ENCODE measurements at regions not wholly inside any gene's neighbourhood (a gene's known extent, or its start where the extent isn't known, plus 50 kb on each side); places are given as distances from the start of the nearest gene placed in this dataset.

GRCh38 chr1:215459136-215459535 lies 108.0 kb upstream of the KCTD3 start:
- Mint-ChIP-seq H3K27me3 (peaks cover 0 to 19% (median 5%) of the 10 kb centered on the region in 5 donors), H3K36me3 (no peaks in the 10 kb centered on the region), H3K27ac (no peak overlapping the region), H3K9me3 (peaks cover 0 to 2% (median 0%) of the 10 kb centered on the region in 11 donors), H3K4me1 (no peaks in the 10 kb centered on the region), H3K4me3 (no peak overlapping the region)
- CTCF ChIA-PET: no interaction called here
- Histone ChIP-seq H3K27me3 (ENCODE audit: control insufficient read depth in 2 of 2, insufficient read depth in 2 of 2, low read length in 2 of 2) (no peaks in the 10 kb centered on the region), H3K4me3 (ENCODE audit: low read length) (no peak overlapping the region), H3K27ac (ENCODE audit: low read depth, low read length) (no peak overlapping the region), H3K9me3 (ENCODE audit: control insufficient read depth in 2 of 3, low read length in 3 of 3) (no peaks in the 10 kb centered on the region), H3K4me1 (ENCODE audit: control insufficient read depth in 2 of 2, insufficient read depth in 2 of 2, low read length in 2 of 2) (no peaks in the 10 kb centered on the region), H3K36me3 (ENCODE audit: control insufficient read depth in 2 of 3, insufficient read depth in 3 of 3, low read length in 3 of 3) (no peaks in the 10 kb centered on the region)
- DNase-seq: no peak
- POLR2A ChIA-PET: no interaction called here
- intact Hi-C loops (cut with micrococcal nuclease): no loop called here
- ATAC-seq: no peak

- Histone ChIP-seq H3K4me1 (ENCODE audit: control insufficient read depth in 2 of 2, insufficient read depth in 2 of 2, low read length in 2 of 2) (no peaks in the 10 kb centered on the region), H3K27me3 (ENCODE audit: control insufficient read depth in 2 of 2, insufficient read depth in 2 of 2, low read length in 2 of 2) (no peaks in the 10 kb centered on the region), H3K4me3 (ENCODE audit: low read length) (no peak overlapping the region), H3K9me3 (ENCODE audit: control insufficient read depth in 2 of 3, low read length in 3 of 3) (no peaks in the 10 kb centered on the region), H3K36me3 (ENCODE audit: control insufficient read depth in 2 of 3, insufficient read depth in 3 of 3, low read length in 3 of 3) (no peaks in the 10 kb centered on the region), H3K27ac (ENCODE audit: low read depth, low read length) (no peak overlapping the region)
- no peak overlapping the region for H3K4me3 Mint-ChIP-seq
- intact Hi-C loops (cut with micrococcal nuclease): no loop called here
- peaks cover 0 to 19% (median 10%) of the 10 kb centered on the region in 5 donors for H3K27me3 Mint-ChIP-seq
- POLR2A ChIA-PET: no interaction called here
- peaks cover 0 to 3% (median 0%) of the 10 kb centered on the region in 11 donors for H3K9me3 Mint-ChIP-seq
- H3K4me1 Mint-ChIP-seq: no peaks in the 10 kb centered on the region
- DNase-seq (no peak), ATAC-seq (no peak)
- H3K27ac Mint-ChIP-seq: no peak overlapping the region
- CTCF ChIA-PET: no interaction called here
- H3K36me3 Mint-ChIP-seq: no peaks in the 10 kb centered on the region
Observed at GRCh38 chr1:215466361-215466760, 100.7 kb upstream of the KCTD3 start.

GRCh38 chr1:215471463-215471862 lies 95.6 kb upstream of the KCTD3 start:
- H3K36me3 Mint-ChIP-seq: no peaks in the 10 kb centered on the region
- Histone ChIP-seq H3K36me3 (ENCODE audit: control insufficient read depth in 2 of 3, insufficient read depth in 3 of 3, low read length in 3 of 3) (no peaks in the 10 kb centered on the region), H3K9me3 (ENCODE audit: control insufficient read depth in 2 of 3, low read length in 3 of 3) (no peaks in the 10 kb centered on the region), H3K27ac (ENCODE audit: low read depth, low read length) (no peak overlapping the region), H3K27me3 (ENCODE audit: control insufficient read depth in 2 of 2, insufficient read depth in 2 of 2, low read length in 2 of 2) (no peaks in the 10 kb centered on the region), H3K4me1 (ENCODE audit: control insufficient read depth in 2 of 2, insufficient read depth in 2 of 2, low read length in 2 of 2) (no peaks in the 10 kb centered on the region), H3K4me3 (ENCODE audit: low read length) (no peak overlapping the region)
- no peak overlapping the region for H3K4me3 Mint-ChIP-seq
- no peaks in the 10 kb centered on the region for H3K4me1 Mint-ChIP-seq
- peaks cover 0 to 7% (median under 1%) of the 10 kb centered on the region in 11 donors for H3K9me3 Mint-ChIP-seq
- POLR2A ChIA-PET: no interaction called here
- H3K27me3 Mint-ChIP-seq: peaks cover 0 to 6% (median under 1%) of the 10 kb centered on the region in 5 donors
- ATAC-seq (no peak), DNase-seq (no peak)
- CTCF ChIA-PET: no interaction called here
- H3K27ac Mint-ChIP-seq: no peak overlapping the region
- intact Hi-C loops (cut with micrococcal nuclease): no loop called here

GRCh38 chr1:215472723-215473122 lies 94.4 kb upstream of the KCTD3 start:
- Histone ChIP-seq H3K9me3 (ENCODE audit: control insufficient read depth in 2 of 3, low read length in 3 of 3) (no peaks in the 10 kb centered on the region), H3K36me3 (ENCODE audit: control insufficient read depth in 2 of 3, insufficient read depth in 3 of 3, low read length in 3 of 3) (no peaks in the 10 kb centered on the region), H3K4me1 (ENCODE audit: control insufficient read depth in 2 of 2, insufficient read depth in 2 of 2, low read length in 2 of 2) (no peaks in the 10 kb centered on the region), H3K27me3 (ENCODE audit: control insufficient read depth in 2 of 2, insufficient read depth in 2 of 2, low read length in 2 of 2) (no peaks in the 10 kb centered on the region), H3K27ac (ENCODE audit: low read depth, low read length) (no peak overlapping the region), H3K4me3 (ENCODE audit: low read length) (no peak overlapping the region)
- no peak for DNase-seq
- Mint-ChIP-seq H3K9me3 (peaks cover 0 to 17% (median 4%) of the 10 kb centered on the region in 11 donors), H3K27me3 (no peaks in the 10 kb centered on the region), H3K4me3 (no peak overlapping the region), H3K36me3 (no peaks in the 10 kb centered on the region), H3K4me1 (no peaks in the 10 kb centered on the region), H3K27ac (no peak overlapping the region)
- no peak for ATAC-seq
- ChIA-PET POLR2A (interaction anchor here (0.6 kb wide), 1 partner anchor 762 kb away, joined by 3 read pairs; no protein-coding TSS in a partner anchor), CTCF (no interaction called here)
- intact Hi-C loops (cut with micrococcal nuclease): no loop called here

- CTCF ChIA-PET: no interaction called here
- Histone ChIP-seq H3K9me3 (ENCODE audit: control insufficient read depth in 2 of 3, low read length in 3 of 3) (no peaks in the 10 kb centered on the region), H3K4me1 (ENCODE audit: control insufficient read depth in 2 of 2, insufficient read depth in 2 of 2, low read length in 2 of 2) (no peaks in the 10 kb centered on the region), H3K27me3 (ENCODE audit: control insufficient read depth in 2 of 2, insufficient read depth in 2 of 2, low read length in 2 of 2) (no peaks in the 10 kb centered on the region), H3K4me3 (ENCODE audit: low read length) (no peak overlapping the region), H3K36me3 (ENCODE audit: control insufficient read depth in 2 of 3, insufficient read depth in 3 of 3, low read length in 3 of 3) (no peaks in the 10 kb centered on the region), H3K27ac (ENCODE audit: low read depth, low read length) (no peak overlapping the region)
- Mint-ChIP-seq H3K27me3 (no peaks in the 10 kb centered on the region), H3K27ac (no peak overlapping the region), H3K36me3 (no peaks in the 10 kb centered on the region), H3K4me1 (no peaks in the 10 kb centered on the region), H3K9me3 (peaks cover 0 to 27% (median 10%) of the 10 kb centered on the region in 11 donors), H3K4me3 (no peak overlapping the region)
- ATAC-seq (no peak), DNase-seq (no peak)
- POLR2A ChIA-PET: no interaction called here
- intact Hi-C loops (cut with micrococcal nuclease): no loop called here
Observed at GRCh38 chr1:215473943-215474342, 93.2 kb upstream of the KCTD3 start.

- H3K27me3 Mint-ChIP-seq: peaks cover 0 to 3% (median 0%) of the 10 kb centered on the region in 5 donors
- H3K36me3 Mint-ChIP-seq: no peaks in the 10 kb centered on the region
- POLR2A ChIA-PET: no interaction called here
- H3K4me1 Mint-ChIP-seq: no peaks in the 10 kb centered on the region
- H3K36me3 ChIP-seq (ENCODE audit: control insufficient read depth in 2 of 3, insufficient read depth in 3 of 3, low read length in 3 of 3): no peaks in the 10 kb centered on the region
- intact Hi-C loops (cut with micrococcal nuclease): no loop called here
- DNase-seq (no peak), ATAC-seq (no peak)
- no peak overlapping the region for H3K4me3 Mint-ChIP-seq
- H3K27ac ChIP-seq (ENCODE audit: low read depth, low read length): no peak overlapping the region
- H3K27me3 ChIP-seq (ENCODE audit: control insufficient read depth in 2 of 2, insufficient read depth in 2 of 2, low read length in 2 of 2): no peaks in the 10 kb centered on the region
- no peaks in the 10 kb centered on the region for H3K9me3 ChIP-seq (ENCODE audit: control insufficient read depth in 2 of 3, low read length in 3 of 3)
- no peak overlapping the region for H3K27ac Mint-ChIP-seq
- H3K4me1 ChIP-seq (ENCODE audit: control insufficient read depth in 2 of 2, insufficient read depth in 2 of 2, low read length in 2 of 2): no peaks in the 10 kb centered on the region
- no peak overlapping the region for H3K4me3 ChIP-seq (ENCODE audit: low read length)
- H3K9me3 Mint-ChIP-seq: peaks cover 0 to 27% (median 10%) of the 10 kb centered on the region in 11 donors
- CTCF ChIA-PET: no interaction called here
Observed at GRCh38 chr1:215474940-215475339, 92.2 kb upstream of the KCTD3 start.

GRCh38 chr1:215475796-215476481 lies 91.2 kb upstream of the KCTD3 start:
- Histone ChIP-seq H3K27ac (ENCODE audit: low read depth, low read length) (no peak overlapping the region), H3K9me3 (ENCODE audit: control insufficient read depth in 2 of 3, low read length in 3 of 3) (no peaks in the 10 kb centered on the region), H3K36me3 (ENCODE audit: control insufficient read depth in 2 of 3, insufficient read depth in 3 of 3, low read length in 3 of 3) (no peaks in the 10 kb centered on the region), H3K27me3 (ENCODE audit: control insufficient read depth in 2 of 2, insufficient read depth in 2 of 2, low read length in 2 of 2) (no peaks in the 10 kb centered on the region), H3K4me3 (ENCODE audit: low read length) (no peak overlapping the region), H3K4me1 (ENCODE audit: control insufficient read depth in 2 of 2, insufficient read depth in 2 of 2, low read length in 2 of 2) (no peaks in the 10 kb centered on the region)
- Mint-ChIP-seq H3K9me3 (peaks cover 0 to 27% (median 10%) of the 10 kb centered on the region in 11 donors), H3K27me3 (peaks cover 0 to 3% (median 0%) of the 10 kb centered on the region in 5 donors), H3K27ac (peak overlapping the region in 1 of 9 donors; percentile 57), H3K36me3 (no peaks in the 10 kb centered on the region), H3K4me3 (no peak overlapping the region), H3K4me1 (no peaks in the 10 kb centered on the region)
- DNase-seq: no peak
- ATAC-seq: no peak
- intact Hi-C loops (cut with micrococcal nuclease): no loop called here
- ChIA-PET POLR2A (no interaction called here), CTCF (no interaction called here)

All from naive thymus-derived CD4-positive, alpha-beta T cell (primary cell).